Esophagus squamous epithelium (tissue), 4 donors: ENCODE measurements at regions not wholly inside any gene's neighbourhood (a gene's known extent, or its start where the extent isn't known, plus 50 kb on each side); places are given as distances from the start of the nearest gene placed in this dataset.

Experiments
- CTCF ChIP-seq, 6 experiments: fragments of 450-650 bp in 4 of 6; fragments of 200-600 bp in 2 of 6; sonication (generic) in 2 of 6; IDR thresholded peaks; one replicate each; pipeline ENCODE4 v1.5.1; 2016 to 2019; ENCODE audit warnings: antibody characterized with exemption in 6 of 6, mild to moderate bottlenecking in 4 of 6, moderate library complexity in 4 of 6
- POLR2A ChIP-seq, 4 donors: fragments of 450-650 bp; IDR thresholded peaks; one replicate each; pipeline ENCODE4 v1.6.1; 2017; ENCODE audit warnings: antibody characterized with exemption in 4 of 4, mild to moderate bottlenecking in 4 of 4, moderate library complexity in 3 of 4

GRCh38 chr16:63787014-63787413 lies 1334.8 kb downstream of the CDH11 start:
- TF ChIP-seq CTCF (IDR thresholded peaks at IDR 0.05) (no peak), POLR2A (IDR thresholded peaks at IDR 0.05) (no peak)
